H1 (cell line): ENCODE measurements at regions not wholly inside any gene's neighbourhood (a gene's known extent, or its start where the extent isn't known, plus 50 kb on each side); places are given as distances from the start of the nearest gene placed in this dataset.

Experiments
- ASH2L ChIP-seq: fragments of 200-600, 300-600 bp; sonication (generic); IDR thresholded peaks from one replicate; pipeline ENCODE4 v1.7.1; 2017; ENCODE audit warnings: low read length
- CHD7 ChIP-seq: fragments of 300-600 bp; sonication (generic); IDR thresholded peaks from 2 replicates; pipeline ENCODE4 v1.7.1; 2012; ENCODE audit warnings: low read length, moderate library complexity, mild to moderate bottlenecking, inconsistent platforms; ENCODE audit not compliant: insufficient replicate concordance
- KDM5A ChIP-seq: fragments of 200-600 bp; IDR thresholded peaks from 2 replicates; pipeline ENCODE4 v1.7.1; 2012; ENCODE audit warnings: mild to moderate bottlenecking, low read length, inconsistent platforms, mixed read lengths
- NRF1 ChIP-seq: IDR thresholded peaks from 2 replicates; pipeline ENCODE4 v1.6.1; 2011; ENCODE audit warnings: mild to moderate bottlenecking, low read depth, low read length, improper control_type of control experiment
- RFX5 ChIP-seq: IDR thresholded peaks from 2 replicates; pipeline ENCODE4 v1.6.1; 2011; ENCODE audit warnings: low read depth, low read length, improper control_type of control experiment, borderline replicate concordance
- TF ChIP-seq, protein P1 (sequence below), 3 experiments: IDR thresholded peaks; 1 replicate in 2 of 3; 2 replicates in 1 of 3; pipeline versions ENCODE4 v1.5.1 to v1.6.1; 2011; ENCODE audit warnings: low read length in 3 of 3, mild to moderate bottlenecking in 3 of 3, inconsistent platforms in 2 of 3, low read depth in 1 of 3, moderate library complexity in 1 of 3; ENCODE audit not compliant: insufficient read depth in 1 of 3; ENCODE audit errors: control extremely low read depth in 1 of 3

GRCh38 chrX:125395626-125396025, 76.0 kb downstream of the TEX13C start:
- TF ChIP-seq ASH2L (no peak), KDM5A (no peak), CHD7 (no peak), RFX5 (no peak), NRF1 (no peak)
- TF ChIP-seq, protein P1, sequence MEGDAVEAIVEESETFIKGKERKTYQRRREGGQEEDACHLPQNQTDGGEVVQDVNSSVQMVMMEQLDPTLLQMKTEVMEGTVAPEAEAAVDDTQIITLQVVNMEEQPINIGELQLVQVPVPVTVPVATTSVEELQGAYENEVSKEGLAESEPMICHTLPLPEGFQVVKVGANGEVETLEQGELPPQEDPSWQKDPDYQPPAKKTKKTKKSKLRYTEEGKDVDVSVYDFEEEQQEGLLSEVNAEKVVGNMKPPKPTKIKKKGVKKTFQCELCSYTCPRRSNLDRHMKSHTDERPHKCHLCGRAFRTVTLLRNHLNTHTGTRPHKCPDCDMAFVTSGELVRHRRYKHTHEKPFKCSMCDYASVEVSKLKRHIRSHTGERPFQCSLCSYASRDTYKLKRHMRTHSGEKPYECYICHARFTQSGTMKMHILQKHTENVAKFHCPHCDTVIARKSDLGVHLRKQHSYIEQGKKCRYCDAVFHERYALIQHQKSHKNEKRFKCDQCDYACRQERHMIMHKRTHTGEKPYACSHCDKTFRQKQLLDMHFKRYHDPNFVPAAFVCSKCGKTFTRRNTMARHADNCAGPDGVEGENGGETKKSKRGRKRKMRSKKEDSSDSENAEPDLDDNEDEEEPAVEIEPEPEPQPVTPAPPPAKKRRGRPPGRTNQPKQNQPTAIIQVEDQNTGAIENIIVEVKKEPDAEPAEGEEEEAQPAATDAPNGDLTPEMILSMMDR (IDR thresholded peaks at IDR 0.05; ENCODE audit: control extremely low read depth in 1 of 3, insufficient read depth in 1 of 3, low read depth in 1 of 3, low read length in 3 of 3) = no peak
